ENCODE measurements at regions not wholly inside any gene's neighbourhood (a gene's known extent, or its start where the extent isn't known, plus 50 kb on each side); places are given as distances from the start of the nearest gene placed in this dataset.

- TF ChIP-seq, protein P1, sequence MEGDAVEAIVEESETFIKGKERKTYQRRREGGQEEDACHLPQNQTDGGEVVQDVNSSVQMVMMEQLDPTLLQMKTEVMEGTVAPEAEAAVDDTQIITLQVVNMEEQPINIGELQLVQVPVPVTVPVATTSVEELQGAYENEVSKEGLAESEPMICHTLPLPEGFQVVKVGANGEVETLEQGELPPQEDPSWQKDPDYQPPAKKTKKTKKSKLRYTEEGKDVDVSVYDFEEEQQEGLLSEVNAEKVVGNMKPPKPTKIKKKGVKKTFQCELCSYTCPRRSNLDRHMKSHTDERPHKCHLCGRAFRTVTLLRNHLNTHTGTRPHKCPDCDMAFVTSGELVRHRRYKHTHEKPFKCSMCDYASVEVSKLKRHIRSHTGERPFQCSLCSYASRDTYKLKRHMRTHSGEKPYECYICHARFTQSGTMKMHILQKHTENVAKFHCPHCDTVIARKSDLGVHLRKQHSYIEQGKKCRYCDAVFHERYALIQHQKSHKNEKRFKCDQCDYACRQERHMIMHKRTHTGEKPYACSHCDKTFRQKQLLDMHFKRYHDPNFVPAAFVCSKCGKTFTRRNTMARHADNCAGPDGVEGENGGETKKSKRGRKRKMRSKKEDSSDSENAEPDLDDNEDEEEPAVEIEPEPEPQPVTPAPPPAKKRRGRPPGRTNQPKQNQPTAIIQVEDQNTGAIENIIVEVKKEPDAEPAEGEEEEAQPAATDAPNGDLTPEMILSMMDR (IDR thresholded peaks at IDR 0.05; ENCODE audit: low read length), result peak; percentile 81
- no peak for TF ChIP-seq EZH2 (IDR thresholded peaks at IDR 0.05; ENCODE audit: borderline replicate concordance, low read length)
Observed at GRCh38 chr17:34146440-34147043, 108.5 kb upstream of the CCL2 start.
